HG03135 (cell line): ENCODE measurements at regions not wholly inside any gene's neighbourhood (a gene's known extent, or its start where the extent isn't known, plus 50 kb on each side); places are given as distances from the start of the nearest gene placed in this dataset.
A peak's percentile ranks its signal among the peaks of the same experiment; 100 is the strongest.

Experiments
- ATAC-seq: cut with Tn5 transposase; IDR thresholded peaks from one replicate; pipeline ENCODE4 v1.9.1; 2021; ENCODE audit warnings: mild to moderate bottlenecking, moderate library complexity; ENCODE audit not compliant: unreplicated experiment

- ATAC-seq, result no peak
Measured at GRCh38 chr6:87860902-87861301, 158.9 kb upstream of the AKIRIN2 start.

DNA sequence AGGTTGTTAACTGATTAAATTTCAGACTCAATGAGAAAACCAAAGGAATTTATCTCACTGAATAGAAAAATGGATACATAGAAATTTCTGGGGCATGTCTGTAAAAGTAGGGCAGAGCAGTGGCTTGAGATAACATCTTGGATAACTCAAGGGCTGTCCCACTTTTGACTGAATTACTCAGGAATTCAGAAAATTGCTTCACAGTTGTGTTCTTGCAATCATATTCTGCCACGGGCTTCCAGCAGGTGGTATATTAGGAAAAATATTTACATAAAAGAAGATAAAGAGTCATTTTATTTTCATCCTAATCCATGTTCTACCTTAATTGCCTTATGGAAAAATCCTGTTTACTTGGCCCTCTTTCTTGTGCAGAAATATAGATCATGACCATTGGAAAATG, 156.4 kb upstream of the AKIRIN2 start:
- ATAC-seq, result no peak

DNA sequence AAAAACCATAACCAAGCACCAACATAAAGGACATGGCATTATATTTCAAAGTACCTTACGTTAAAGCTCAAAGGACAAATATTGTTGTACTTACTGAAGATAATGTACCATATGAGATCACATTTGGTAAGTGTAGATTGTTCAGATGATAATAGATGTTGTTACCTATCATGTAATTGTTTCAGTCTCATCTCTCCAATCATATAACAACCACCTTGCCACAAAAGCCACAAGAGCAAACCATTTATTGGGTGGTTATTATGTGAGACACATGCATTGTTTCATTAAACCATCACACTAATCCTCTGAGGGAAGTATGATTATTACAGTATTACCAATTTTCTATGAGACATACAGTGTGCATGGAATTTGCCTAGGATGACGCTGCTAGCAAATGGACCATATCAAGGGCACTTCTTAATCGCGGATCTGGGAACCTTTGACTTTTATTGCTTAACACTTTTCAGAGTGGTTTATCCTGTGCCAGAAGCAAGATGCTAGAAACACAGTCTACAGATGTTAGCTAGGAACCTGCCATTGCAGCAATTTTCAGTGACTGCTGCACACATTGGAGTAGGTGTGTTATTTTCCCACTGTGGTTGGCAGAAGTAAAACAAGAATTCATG, 149.8 kb upstream of the AKIRIN2 start:
- no peak for ATAC-seq

- ATAC-seq, result no peak
Measured at GRCh38 chr6:87848616-87849015, 146.6 kb upstream of the AKIRIN2 start.

DNA sequence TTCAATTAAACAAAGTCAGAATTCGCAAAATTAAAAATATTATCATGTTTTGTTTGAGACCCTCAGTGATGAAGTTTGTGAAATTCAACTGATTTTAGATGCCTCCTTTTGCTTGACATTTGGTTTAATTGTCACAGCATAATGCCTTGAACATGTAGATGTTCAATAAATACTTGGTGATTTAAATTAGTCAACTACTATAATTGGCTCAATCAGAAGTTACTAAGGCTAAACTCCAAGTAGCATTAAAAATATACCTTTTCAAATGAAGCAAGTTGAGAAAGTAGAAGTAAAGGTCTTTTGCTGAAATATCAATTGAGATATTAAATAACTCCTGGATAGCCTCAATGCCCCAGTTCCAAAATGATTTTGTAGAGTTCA, 145.8 kb upstream of the AKIRIN2 start:
- no peak for ATAC-seq

GRCh38 chr6:87847135-87847829, 145.2 kb upstream of the AKIRIN2 start:
- no peak for ATAC-seq

DNA sequence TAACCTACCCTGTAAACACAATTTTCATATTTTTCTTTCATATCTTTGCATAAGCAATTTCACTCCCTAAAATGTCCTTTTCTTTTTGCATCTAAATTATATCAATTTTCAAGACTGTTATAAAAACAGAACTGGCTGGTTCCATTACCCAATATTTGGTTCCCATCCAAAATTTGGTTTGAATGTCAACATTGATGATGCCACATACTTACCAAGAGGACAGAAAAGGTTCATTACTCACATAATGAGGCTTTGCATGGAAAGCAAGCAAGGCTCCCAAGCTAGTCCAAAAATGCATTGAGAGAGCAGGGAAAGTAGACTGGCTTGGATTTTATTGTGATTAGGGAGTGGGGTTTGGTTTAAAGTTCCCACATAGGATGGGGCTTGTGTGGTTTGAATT, 144.4 kb upstream of the AKIRIN2 start:
- ATAC-seq, result no peak

DNA sequence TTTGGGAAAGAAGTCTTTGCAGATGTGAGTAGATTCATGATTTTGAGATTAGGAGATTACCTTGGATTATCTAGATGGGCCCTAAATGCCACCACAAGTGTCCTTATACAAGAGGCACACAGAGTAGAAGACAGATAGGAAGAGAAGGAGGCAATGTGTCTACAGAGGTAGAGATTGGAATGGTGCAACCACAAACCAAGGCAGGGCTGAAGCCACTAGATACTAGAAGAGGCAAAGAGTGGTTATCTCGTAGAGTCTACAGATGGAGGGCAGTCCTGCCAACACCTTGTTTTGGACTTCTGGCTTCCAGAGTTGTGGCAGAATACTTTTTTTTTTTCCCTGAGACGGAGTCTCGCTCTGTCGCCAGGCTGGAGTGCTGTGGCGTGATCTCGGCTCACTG, 138.3 kb upstream of the AKIRIN2 start:
- ATAC-seq, result no peak

GRCh38 chr6:87837876-87838275, 135.8 kb upstream of the AKIRIN2 start:
- ATAC-seq, result no peak

- no peak for ATAC-seq
Measured at GRCh38 chr6:87837444-87837843, 135.4 kb upstream of the AKIRIN2 start.

GRCh38 chr6:87832025-87832825, 130.2 kb upstream of the AKIRIN2 start:
- ATAC-seq, result peak; percentile 50

DNA sequence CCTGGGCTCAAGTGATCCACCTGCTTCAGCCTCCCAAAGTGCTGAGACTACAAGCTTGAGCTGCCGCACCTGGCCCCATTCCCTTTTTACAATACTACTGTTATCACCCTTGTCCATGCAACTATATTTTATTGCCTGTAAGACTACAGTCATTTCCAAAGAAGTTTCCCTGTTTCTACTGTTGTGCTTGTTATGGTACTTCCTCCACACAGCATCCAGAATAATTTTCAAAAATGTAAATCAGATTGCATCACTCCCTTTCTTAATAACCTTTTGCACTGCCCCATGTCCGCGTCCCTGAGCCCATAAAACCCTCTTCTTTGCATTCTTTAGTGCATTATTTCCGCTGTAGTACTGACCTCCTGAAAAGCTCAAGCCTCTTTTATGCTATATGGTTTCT, 128.9 kb upstream of the AKIRIN2 start:
- ATAC-seq, result no peak

- no peak for ATAC-seq
Measured at GRCh38 chr6:87829622-87830121, 127.6 kb upstream of the AKIRIN2 start.

GRCh38 chr6:87828044-87828443, 126.0 kb upstream of the AKIRIN2 start:
- ATAC-seq, result no peak

GRCh38 chr6:87827346-87827745, 125.3 kb upstream of the AKIRIN2 start:
- ATAC-seq, result no peak

DNA sequence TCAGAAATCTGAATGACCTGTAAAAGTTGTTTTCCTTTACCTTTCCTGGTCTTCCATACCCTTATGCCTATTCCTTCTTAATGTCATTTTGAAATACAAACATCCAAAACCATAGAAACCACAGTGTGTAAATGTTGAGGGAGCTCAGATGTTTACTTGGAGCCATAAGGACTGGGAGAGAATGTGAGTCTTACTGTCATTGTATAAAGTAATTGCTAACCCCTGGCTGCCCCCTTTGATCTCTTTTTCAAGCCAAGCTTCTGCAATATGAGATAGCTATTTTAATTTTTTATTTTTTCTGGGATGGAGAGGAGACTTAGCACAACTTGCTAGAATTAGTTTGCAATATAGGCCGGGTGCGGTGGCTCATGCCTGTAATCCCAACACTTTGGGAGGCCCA, 124.4 kb upstream of the AKIRIN2 start:
- no peak for ATAC-seq

DNA sequence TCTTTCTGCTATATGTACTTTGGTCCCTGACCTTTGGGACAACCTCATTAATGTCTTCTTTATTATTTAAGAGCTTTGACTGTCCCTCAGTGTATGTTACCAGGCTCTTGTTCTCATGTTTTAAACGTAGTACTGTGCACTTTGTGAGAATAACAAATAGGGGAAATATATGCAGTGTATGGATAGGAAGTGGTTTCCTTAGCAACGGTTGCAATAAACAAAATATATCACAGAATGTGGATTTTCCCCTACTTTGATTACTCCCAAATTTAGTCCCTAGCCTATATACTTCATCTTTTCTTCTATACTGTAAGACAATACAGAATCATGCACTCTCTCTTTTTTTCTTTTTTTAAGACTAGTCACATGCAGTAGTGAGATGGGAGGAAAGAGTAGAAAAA, 123.8 kb upstream of the AKIRIN2 start:
- peak; percentile 74 for ATAC-seq

GRCh38 chr6:87824958-87825491, 123.0 kb upstream of the AKIRIN2 start:
- ATAC-seq, result no peak

DNA sequence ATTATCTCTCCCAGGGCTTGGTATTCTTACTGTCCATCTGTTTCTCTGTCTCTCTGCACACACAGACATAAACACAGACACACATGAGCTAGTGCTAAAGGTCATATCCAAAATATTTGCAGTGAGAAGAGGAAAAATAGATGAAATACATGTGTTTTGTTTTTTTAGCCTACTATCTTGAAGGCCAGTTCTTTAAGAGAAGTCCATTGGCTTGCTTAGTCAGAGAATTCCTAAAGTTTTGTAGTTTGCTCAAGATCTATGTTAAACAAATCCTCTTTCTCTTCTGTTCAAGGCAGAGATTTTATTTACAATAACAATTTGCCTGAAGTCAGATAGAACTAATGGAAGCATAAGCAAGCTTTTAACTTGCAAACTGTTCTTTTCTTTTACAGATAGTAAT, 120.0 kb upstream of the AKIRIN2 start:
- ATAC-seq, result no peak

- ATAC-seq, result no peak
Measured at GRCh38 chr6:87820343-87820984, 118.4 kb upstream of the AKIRIN2 start.

DNA sequence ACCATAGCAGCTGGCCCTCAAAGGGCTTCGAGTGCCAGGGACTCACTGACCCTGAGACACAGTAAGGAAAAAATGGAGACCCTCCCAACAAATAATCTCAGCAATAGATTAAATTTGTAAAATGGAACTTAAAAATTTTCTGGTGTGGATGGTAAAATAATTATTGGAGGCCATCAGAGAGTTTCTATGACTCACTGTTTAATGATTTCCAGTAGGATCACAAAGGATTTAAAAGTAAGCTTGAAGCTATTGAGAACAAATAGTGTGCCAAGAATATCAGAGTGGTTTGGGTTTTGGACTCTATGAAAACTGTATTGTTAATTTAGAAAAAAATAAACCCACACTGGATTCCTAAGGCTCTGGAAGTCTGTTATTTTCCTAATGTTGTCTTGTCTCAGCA, 115.2 kb upstream of the AKIRIN2 start:
- no peak for ATAC-seq
